SH-SY5Y (cell line): ENCODE measurements at regions not wholly inside any gene's neighbourhood (a gene's known extent, or its start where the extent isn't known, plus 50 kb on each side); places are given as distances from the start of the nearest gene placed in this dataset.

Experiments
- GATA2 ChIP-seq: IDR thresholded peaks from 2 replicates; pipeline ENCODE4 v1.6.1; 2011; ENCODE audit warnings: mild to moderate bottlenecking, low read depth, low read length
- GATA3 ChIP-seq: IDR thresholded peaks from 2 replicates; pipeline ENCODE4 v1.6.1; 2011; ENCODE audit warnings: low read depth, mild to moderate bottlenecking, low read length, moderate library complexity

- no peak for TF ChIP-seq GATA2
- no peak for TF ChIP-seq GATA3
Measured at GRCh38 chr2:36052819-36053218, 302.8 kb upstream of the CRIM1 start.
